GF-D8 (cell line): ENCODE measurements at regions not wholly inside any gene's neighbourhood (a gene's known extent, or its start where the extent isn't known, plus 50 kb on each side); places are given as distances from the start of the nearest gene placed in this dataset.
"Not testable (repeated sequence)": the region's sequence is repeated elsewhere in the genome, so short reads cannot be mapped to it uniquely, and the experiment has no call there.

Source experiments
- DNase-seq: peaks from one replicate; lab custom pipeline; 2025; lab: John Stamatoyannopoulos, UW

GRCh38 chr18:43719267-43719795, 442.0 kb upstream of the SYT4 start:
- no peak for DNase-seq

GRCh38 chr18:43720041-43720440, 442.8 kb upstream of the SYT4 start:
- no peak for DNase-seq

GRCh38 chr18:43735570-43735969, 458.3 kb upstream of the SYT4 start:
- DNase-seq = no peak

GRCh38 chr18:43744960-43745745, 467.9 kb upstream of the SYT4 start:
- no peak for DNase-seq

- DNase-seq = no peak
These were observed 473.9 kb upstream of the SYT4 start for GRCh38 chr18:43751203-43751602.

- no peak for DNase-seq
These were observed 474.5 kb upstream of the SYT4 start for GRCh38 chr18:43751835-43752234.

- no peak for DNase-seq
These were observed 480.0 kb upstream of the SYT4 start for GRCh38 chr18:43757273-43757672.

GRCh38 chr18:43758734-43759133, 481.4 kb upstream of the SYT4 start:
- no peak for DNase-seq

- no peak for DNase-seq
These were observed 482.7 kb upstream of the SYT4 start for GRCh38 chr18:43760010-43760409.

GRCh38 chr18:43772907-43773306, 495.6 kb upstream of the SYT4 start:
- no peak for DNase-seq

- DNase-seq = no peak
These were observed 497.2 kb upstream of the SYT4 start for GRCh38 chr18:43774497-43774896.

GRCh38 chr18:43775591-43775990, 498.3 kb upstream of the SYT4 start:
- DNase-seq = no peak

GRCh38 chr18:43776997-43777396, 499.7 kb upstream of the SYT4 start:
- DNase-seq = no peak

- no peak for DNase-seq
These were observed 500.5 kb upstream of the SYT4 start for GRCh38 chr18:43777636-43778304.

- no peak for DNase-seq
These were observed 503.6 kb upstream of the SYT4 start for GRCh38 chr18:43780782-43781340.

GRCh38 chr18:43785158-43785557, 507.9 kb upstream of the SYT4 start:
- no peak for DNase-seq

- DNase-seq = no peak
These were observed 509.6 kb upstream of the SYT4 start for GRCh38 chr18:43786893-43787292.

GRCh38 chr18:43787721-43788120, 510.4 kb upstream of the SYT4 start:
- DNase-seq = not testable (repeated sequence)

GRCh38 chr18:43789234-43790000, 512.1 kb upstream of the SYT4 start:
- DNase-seq = no peak

- no peak for DNase-seq
These were observed 516.6 kb upstream of the SYT4 start for GRCh38 chr18:43793910-43794309.

GRCh38 chr18:43794363-43794762, 517.1 kb upstream of the SYT4 start:
- DNase-seq = no peak

GRCh38 chr18:43797347-43797746, 520.1 kb upstream of the SYT4 start:
- DNase-seq = no peak
